Right lobe of liver (tissue), 6 donors: ENCODE measurements at regions not wholly inside any gene's neighbourhood (a gene's known extent, or its start where the extent isn't known, plus 50 kb on each side); places are given as distances from the start of the nearest gene placed in this dataset.

Experiments used
- ATAC-seq, 4 donors: fragments of 200-7000 bp; cut with Tn5 transposase; one replicate each; pipeline ENCODE4 v1.9.1; 2020; ENCODE audit warnings: mild to moderate bottlenecking in 4 of 4, moderate library complexity in 4 of 4
- DNase-seq, 3 donors: peaks; one replicate each; pipeline ENCODE4 v3.0.0-alpha.2; 2020
- H3K27ac ChIP-seq, 3 donors: fragments of 200-600 bp; one replicate each; pipeline ENCODE4 v1.8.0; 2022
- H3K27me3 ChIP-seq, 2 donors: fragments of 200-600 bp; one replicate each; pipeline ENCODE4 v1.8.0; 2022
- H3K36me3 ChIP-seq, 4 donors: fragments of 200-600 bp; sonication (generic) in 1 of 4; one replicate each; pipeline versions ENCODE4 v1.5.1 to v1.8.0; 2017 to 2022; ENCODE audit warnings: control low read depth in 1 of 4
- H3K4me1 ChIP-seq, 4 donors: fragments of 200-600 bp; sonication (generic) in 1 of 4; one replicate each; pipeline versions ENCODE4 v1.5.1 to v1.8.0; 2017 to 2022; ENCODE audit warnings: control low read depth in 1 of 4
- H3K4me3 ChIP-seq, 3 donors: fragments of 200-600 bp; one replicate each; pipeline ENCODE4 v1.8.0; 2022
- H3K9me3 ChIP-seq, 4 donors: fragments of 200-600 bp; sonication (generic) in 1 of 4; one replicate each; pipeline versions ENCODE4 v1.5.1 to v1.8.0; 2017 to 2022; ENCODE audit warnings: control low read depth in 1 of 4
- CTCF ChIP-seq, 4 donors: fragments of 200-600 bp in 3 of 4; fragments of 450-650 bp in 1 of 4; IDR thresholded peaks; one replicate each; pipeline versions ENCODE4 v1.5.1 to v1.8.0; 2016 to 2022; ENCODE audit warnings: antibody characterized with exemption in 4 of 4, mild to moderate bottlenecking in 2 of 4
- POLR2A ChIP-seq: fragments of 450-650 bp; IDR thresholded peaks from one replicate; pipeline ENCODE4 v1.6.1; 2017; ENCODE audit warnings: antibody characterized with exemption, mild to moderate bottlenecking
- WGBS: methylation state at CpG from one replicate; pipeline ENCODE4 v1.1.6; 2018; ENCODE audit warnings: low coverage, low lambda C conversion rate; ENCODE audit not compliant: insufficient coverage; ENCODE audit errors: missing lambda C conversion rate; 5-methylcytosine and 5-hydroxymethylcytosine counted together
- intact Hi-C, 2 donors: fragments of 100-400 bp; cut with DNase I; formaldehyde crosslinking; loops; one replicate each; pipeline versions ENCODE4 v1.11.2 to v1.14.1; 2022
- donor health status: DM: no; HTN: yes; CAD: no.
- donor health status: DM: no; HTN: no; CAD: no.
- donor health status: DM: no; HTN: no; CAD: no.
- donor health status: DM: no; HTN: yes; CAD: no.
- donor health status: DM: no; HTN: yes; CAD: no.

- WGBS: 83% methylated on average over 4 of the region's 4 CpGs
- H3K4me1 ChIP-seq: no peaks in the 10 kb centered on the region
- H3K27me3 ChIP-seq: no peaks in the 10 kb centered on the region
- no peaks in the 10 kb centered on the region for H3K36me3 ChIP-seq
- H3K9me3 ChIP-seq: no peaks in the 10 kb centered on the region
- ATAC-seq (no peak), DNase-seq (no peak)
- H3K4me3 ChIP-seq: no peak overlapping the region
- TF ChIP-seq CTCF (IDR thresholded peaks at IDR 0.05) (no peak), POLR2A (no peak)
- intact Hi-C loops: no loop called here
- H3K27ac ChIP-seq: no peak overlapping the region
These were observed 171.9 kb upstream of the FHL2 start for GRCh38 chr2:105570757-105571156.

DNA sequence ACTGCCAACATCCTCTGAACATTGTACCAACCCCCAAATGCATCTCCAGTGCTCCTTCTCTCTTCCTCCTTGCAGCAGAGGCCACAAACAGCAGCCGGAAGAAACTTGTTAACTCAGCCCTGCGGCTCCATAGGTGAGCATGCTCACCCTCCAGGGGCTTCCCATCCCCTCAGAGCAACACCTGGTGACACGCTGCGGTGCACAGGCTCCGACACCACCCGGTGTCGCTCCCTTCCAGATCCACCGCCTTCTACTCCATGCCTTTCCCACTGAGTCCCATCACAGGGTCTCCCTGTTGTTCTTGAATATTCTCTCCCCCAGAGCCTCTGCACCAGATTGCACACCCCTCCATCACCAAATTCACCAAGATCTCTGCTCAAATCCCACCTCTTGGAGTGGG, 171.5 kb upstream of the FHL2 start:
- Histone ChIP-seq H3K27me3 (no peaks in the 10 kb centered on the region), H3K9me3 (no peaks in the 10 kb centered on the region), H3K27ac (no peak overlapping the region), H3K4me1 (no peaks in the 10 kb centered on the region), H3K36me3 (no peaks in the 10 kb centered on the region), H3K4me3 (no peak overlapping the region)
- WGBS: 82% methylated on average over 7 of the region's 8 CpGs
- TF ChIP-seq CTCF (IDR thresholded peaks at IDR 0.05) (no peak), POLR2A (no peak)
- DNase-seq (no peak), ATAC-seq (no peak)
- intact Hi-C loops: no loop called here

DNA sequence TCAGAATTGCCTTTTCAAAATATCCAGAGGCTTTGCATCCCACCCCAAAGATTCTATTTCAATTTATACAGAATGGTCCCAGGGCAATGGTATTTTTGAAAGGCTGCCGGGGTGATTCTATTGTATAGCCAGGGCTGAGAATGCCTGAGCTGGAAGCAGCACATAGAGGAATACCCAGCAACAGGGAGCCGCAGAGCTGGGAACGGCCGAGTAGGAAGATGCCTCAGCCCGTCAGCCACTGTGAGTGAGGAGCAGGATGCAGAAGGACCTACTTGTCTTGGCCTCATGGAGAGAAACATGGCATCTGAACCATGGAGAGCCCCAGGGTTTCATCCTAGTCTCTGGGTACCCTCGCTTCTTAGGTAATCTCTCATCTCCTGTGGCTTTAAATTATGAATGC, 170.8 kb upstream of the FHL2 start:
- ATAC-seq (no peak), DNase-seq (no peak)
- intact Hi-C loops: no loop called here

DNA sequence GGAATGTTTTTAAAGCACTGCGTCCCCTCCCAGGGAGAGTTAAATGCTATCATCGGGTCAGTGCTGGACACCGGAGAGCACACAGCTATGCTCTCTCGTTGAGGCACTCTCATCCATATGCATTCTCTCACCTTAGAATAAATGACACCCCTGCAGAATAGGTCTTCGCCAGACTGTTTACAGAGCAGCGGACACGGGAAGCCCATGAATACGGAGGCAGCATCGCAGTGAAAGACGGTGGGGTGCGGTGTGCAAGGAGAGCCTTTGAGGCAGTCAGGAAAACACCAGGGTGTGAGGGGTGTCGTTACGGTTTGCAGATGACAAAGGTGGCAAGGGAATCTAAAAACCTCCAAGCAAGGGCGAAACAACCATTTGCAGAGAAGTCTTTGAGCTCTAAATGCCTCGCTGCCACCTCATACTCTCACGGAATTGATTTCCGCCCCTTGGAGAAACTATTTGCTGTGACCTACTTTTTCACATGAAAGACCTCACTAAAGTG, 169.2 kb upstream of the FHL2 start:
- 45% methylated on average over 11 of the region's 17 CpGs for WGBS
- TF ChIP-seq POLR2A (no peak), CTCF (IDR thresholded peaks at IDR 0.05) (no peak)
- Histone ChIP-seq H3K27ac (no peak overlapping the region), H3K4me1 (no peaks in the 10 kb centered on the region), H3K27me3 (no peaks in the 10 kb centered on the region), H3K9me3 (no peaks in the 10 kb centered on the region), H3K4me3 (no peak overlapping the region), H3K36me3 (no peaks in the 10 kb centered on the region)
- no peak for DNase-seq
- ATAC-seq: no peak
- intact Hi-C loops: no loop called here

More for the DNA sequence above, 170.8 kb upstream of the FHL2 start:
- no peak for TF ChIP-seq CTCF (IDR thresholded peaks at IDR 0.05)
- no peak for TF ChIP-seq POLR2A
- H3K36me3 ChIP-seq: no peaks in the 10 kb centered on the region
- H3K9me3 ChIP-seq: no peaks in the 10 kb centered on the region
- no peaks in the 10 kb centered on the region for H3K27me3 ChIP-seq
- no peaks in the 10 kb centered on the region for H3K4me1 ChIP-seq
- no peak overlapping the region for H3K4me3 ChIP-seq
- H3K27ac ChIP-seq: no peak overlapping the region
- WGBS: 68% methylated on average over 3 of the region's 6 CpGs
